PC-3 (cell line): ENCODE measurements at regions not wholly inside any gene's neighbourhood (a gene's known extent, or its start where the extent isn't known, plus 50 kb on each side); places are given as distances from the start of the nearest gene placed in this dataset.

Experiments
- ATAC-seq: fragments of 200-7000 bp; cut with Tn5 transposase; 2 replicates; pipeline ENCODE4 v1.9.1; 2020; ENCODE audit warnings: mild to moderate bottlenecking, moderate library complexity
- BruUV-seq: library from RNA; stranded (reverse); fragments of 400-500 nt; replicated peaks from 2 replicates; lab custom pipeline; 2021; lab: Mats Ljungman, UMichigan
- CTCF ChIA-PET: fragments of 300-600 bp; sonication (Branson Sonifier 250); formaldehyde crosslinking; loops from one replicate; lab custom pipeline; 2022; ENCODE audit warnings: antibody characterized with exemption; lab: Charles Lee
- POLR2A ChIA-PET: fragments of 300-600 bp; sonication (Branson Sonifier 250); formaldehyde crosslinking; loops from one replicate; lab custom pipeline; 2022; ENCODE audit warnings: antibody characterized with exemption; ENCODE audit not compliant: unreplicated experiment; lab: Charles Lee
- DNase-seq: peaks from one replicate; pipeline ENCODE4 v3.0.0-alpha.2; 2015
- H2AFZ ChIP-seq: fragments of 300-600 bp; sonication (generic); 2 replicates; pipeline ENCODE4 v1.6.0; 2016; ENCODE audit warnings: antibody characterized with exemption, low read length
- H3F3A ChIP-seq: fragments of 300-600 bp; sonication (generic); one replicate; pipeline ENCODE4 v1.6.0; 2017; ENCODE audit warnings: antibody characterized with exemption, low read length, control low read depth, mild to moderate bottlenecking; ENCODE audit not compliant: unreplicated experiment
- H3K27ac ChIP-seq: fragments of 300-600 bp; sonication (generic); 2 replicates; pipeline ENCODE4 v1.5.1; 2016; ENCODE audit warnings: mild to moderate bottlenecking, low read length
- H3K27me3 ChIP-seq: fragments of 300-600 bp; sonication (generic); 2 replicates; pipeline ENCODE4 v1.6.1; 2016; ENCODE audit warnings: low read length, mixed read lengths
- H3K36me3 ChIP-seq: fragments of 300-600 bp; sonication (generic); 2 replicates; pipeline ENCODE4 v1.6.1; 2016; ENCODE audit warnings: low read depth, mixed run types, low read length, mixed read lengths
- H3K4me1 ChIP-seq: fragments of 300-600 bp; sonication (generic); 2 replicates; pipeline ENCODE4 v1.5.1; 2016; ENCODE audit warnings: low read length; ENCODE audit not compliant: insufficient read depth
- H3K4me2 ChIP-seq: fragments of 300-600 bp; sonication (generic); 2 replicates; pipeline ENCODE4 v1.6.0; 2016; ENCODE audit warnings: low read length
- H3K4me3 ChIP-seq: fragments of 300-600 bp; sonication (generic); 2 replicates; pipeline ENCODE4 v1.5.1; 2016; ENCODE audit warnings: mild to moderate bottlenecking, low read length, mixed read lengths
- H3K79me2 ChIP-seq: fragments of 300-600 bp; sonication (generic); 2 replicates; pipeline ENCODE4 v1.6.1; 2017; ENCODE audit warnings: low read length, mixed read lengths
- H3K9ac ChIP-seq: fragments of 300-600 bp; sonication (generic); 2 replicates; pipeline ENCODE4 v1.6.0; 2016; ENCODE audit warnings: mild to moderate bottlenecking, low read length
- H3K9me2 ChIP-seq: fragments of 300-600 bp; sonication (generic); replicated peaks from 2 replicates; pipeline ENCODE4 v1.6.1; 2016; ENCODE audit warnings: mixed run types, low read length, mixed read lengths
- H3K9me3 ChIP-seq: fragments of 300-600 bp; sonication (generic); 2 replicates; pipeline ENCODE4 v1.6.1; 2016; ENCODE audit warnings: low read length, mixed read lengths
- H4K20me1 ChIP-seq: fragments of 300-600 bp; sonication (generic); 2 replicates; pipeline ENCODE4 v1.6.1; 2016; ENCODE audit warnings: low read length, mixed read lengths
- EZH2 ChIP-seq: fragments of 300-600 bp; sonication (generic); IDR thresholded peaks from one replicate; pipeline ENCODE4 v1.6.1; 2017; ENCODE audit warnings: antibody characterized with exemption, mild to moderate bottlenecking, low read length; ENCODE audit not compliant: unreplicated experiment
- EZH2phosphoT487 ChIP-seq: fragments of 300-600 bp; sonication (generic); IDR thresholded peaks from 2 replicates; pipeline ENCODE4 v1.6.1; 2018; ENCODE audit warnings: mild to moderate bottlenecking, antibody characterized with exemption, low read length, borderline replicate concordance
- intact Hi-C: fragments of 100-400 bp; cut with micrococcal nuclease; formaldehyde crosslinking; loops from 2 replicates; pipeline ENCODE4 v1.9.0; 2023
- TF ChIP-seq, protein P1 (sequence below): fragments of 300-600 bp; sonication (generic); conservative IDR thresholded peaks from 2 replicates; pipeline ENCODE4 v1.5.1; 2017; ENCODE audit warnings: antibody characterized with exemption, low read depth, mild to moderate bottlenecking, low read length

DNA sequence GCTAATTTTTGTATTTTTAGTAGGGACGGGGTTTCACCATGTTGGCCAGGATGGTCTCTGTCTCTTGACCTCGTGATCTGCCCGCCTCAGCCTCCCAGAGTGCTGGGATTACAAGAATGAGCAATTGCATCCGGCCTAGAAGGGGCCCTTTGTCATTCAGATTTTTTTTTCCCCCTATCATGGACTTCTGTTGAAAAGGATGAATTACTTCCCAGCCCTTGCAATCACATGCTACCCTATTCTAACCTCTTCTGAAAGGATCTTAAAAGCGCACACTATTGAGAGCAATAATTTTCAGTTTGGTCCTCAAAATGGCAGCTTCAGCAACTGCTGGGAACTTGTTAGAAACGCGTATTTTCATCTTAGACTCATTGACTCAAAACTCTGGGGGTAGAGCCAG, 575.6 kb upstream of the KIRREL3 start:
- ChIA-PET POLR2A (no interaction called here), CTCF (no interaction called here)
- H3K4me2 ChIP-seq: no peak overlapping the region
- peaks cover 53% of the 10 kb centered on the region for H3K27me3 ChIP-seq
- H2AFZ ChIP-seq: no peak overlapping the region
- intact Hi-C loops: no loop called here
- TF ChIP-seq EZH2phosphoT487: no peak
- TF ChIP-seq, protein P1, sequence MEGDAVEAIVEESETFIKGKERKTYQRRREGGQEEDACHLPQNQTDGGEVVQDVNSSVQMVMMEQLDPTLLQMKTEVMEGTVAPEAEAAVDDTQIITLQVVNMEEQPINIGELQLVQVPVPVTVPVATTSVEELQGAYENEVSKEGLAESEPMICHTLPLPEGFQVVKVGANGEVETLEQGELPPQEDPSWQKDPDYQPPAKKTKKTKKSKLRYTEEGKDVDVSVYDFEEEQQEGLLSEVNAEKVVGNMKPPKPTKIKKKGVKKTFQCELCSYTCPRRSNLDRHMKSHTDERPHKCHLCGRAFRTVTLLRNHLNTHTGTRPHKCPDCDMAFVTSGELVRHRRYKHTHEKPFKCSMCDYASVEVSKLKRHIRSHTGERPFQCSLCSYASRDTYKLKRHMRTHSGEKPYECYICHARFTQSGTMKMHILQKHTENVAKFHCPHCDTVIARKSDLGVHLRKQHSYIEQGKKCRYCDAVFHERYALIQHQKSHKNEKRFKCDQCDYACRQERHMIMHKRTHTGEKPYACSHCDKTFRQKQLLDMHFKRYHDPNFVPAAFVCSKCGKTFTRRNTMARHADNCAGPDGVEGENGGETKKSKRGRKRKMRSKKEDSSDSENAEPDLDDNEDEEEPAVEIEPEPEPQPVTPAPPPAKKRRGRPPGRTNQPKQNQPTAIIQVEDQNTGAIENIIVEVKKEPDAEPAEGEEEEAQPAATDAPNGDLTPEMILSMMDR: no peak
- no peak overlapping the region for H3K27ac ChIP-seq
- no peaks in the 10 kb centered on the region for H4K20me1 ChIP-seq
- H3K9me2 ChIP-seq: no peaks in the 10 kb centered on the region
- no peaks in the 10 kb centered on the region for H3K79me2 ChIP-seq
- no peaks in the 10 kb centered on the region for H3K36me3 ChIP-seq
- H3K9me3 ChIP-seq: 0 out of 2 replicates have a peak, but pooled peaks cover 6% of the 10 kb centered on the region
- ATAC-seq (no peak), DNase-seq (no peak)
- no peak overlapping the region for H3K9ac ChIP-seq
- H3F3A ChIP-seq: no peaks in the 10 kb centered on the region
- no TSS peak for BruUV-seq
- H3K4me3 ChIP-seq: no peak overlapping the region
- no peaks in the 10 kb centered on the region for H3K4me1 ChIP-seq

DNA sequence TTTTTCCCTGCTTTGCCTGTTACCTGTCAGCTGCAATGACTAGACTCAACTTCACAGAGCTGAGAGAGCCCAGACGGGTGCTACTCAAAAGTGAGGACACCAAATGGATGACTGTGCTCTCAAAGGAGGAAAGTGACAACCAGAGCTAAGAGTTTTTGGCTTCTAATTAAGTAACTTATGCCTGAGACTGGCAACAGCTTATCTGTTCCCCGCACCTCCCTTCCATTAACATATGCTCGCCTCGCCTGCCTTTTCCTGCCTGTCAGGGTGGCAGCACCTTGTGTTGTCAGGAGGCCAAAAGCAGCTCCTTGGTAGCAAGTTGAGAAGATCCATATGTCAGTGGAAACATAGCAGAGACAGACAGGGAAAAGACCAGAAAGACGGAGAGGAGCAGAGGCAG, 573.9 kb upstream of the KIRREL3 start:
- no peaks in the 10 kb centered on the region for H3K4me1 ChIP-seq
- no peaks in the 10 kb centered on the region for H3F3A ChIP-seq
- TF ChIP-seq, protein P1: no peak
- no peak for TF ChIP-seq EZH2
- TF ChIP-seq EZH2phosphoT487: no peak
- H3K27me3 ChIP-seq: peaks cover 53% of the 10 kb centered on the region
- ATAC-seq (no peak), DNase-seq (no peak)
- intact Hi-C loops: no loop called here
- CTCF ChIA-PET: no interaction called here
- H3K4me3 ChIP-seq: no peak overlapping the region
- H2AFZ ChIP-seq: no peak overlapping the region
- no peaks in the 10 kb centered on the region for H3K79me2 ChIP-seq
- 0 out of 2 replicates have a peak, but pooled peaks cover 6% of the 10 kb centered on the region for H3K9me3 ChIP-seq
- POLR2A ChIA-PET: no interaction called here
- BruUV-seq: no TSS peak
- H3K9me2 ChIP-seq: no peaks in the 10 kb centered on the region
- no peak overlapping the region for H3K4me2 ChIP-seq
- H3K36me3 ChIP-seq: no peaks in the 10 kb centered on the region
- H4K20me1 ChIP-seq: no peaks in the 10 kb centered on the region
- no peak overlapping the region for H3K27ac ChIP-seq
- no peak overlapping the region for H3K9ac ChIP-seq

DNA sequence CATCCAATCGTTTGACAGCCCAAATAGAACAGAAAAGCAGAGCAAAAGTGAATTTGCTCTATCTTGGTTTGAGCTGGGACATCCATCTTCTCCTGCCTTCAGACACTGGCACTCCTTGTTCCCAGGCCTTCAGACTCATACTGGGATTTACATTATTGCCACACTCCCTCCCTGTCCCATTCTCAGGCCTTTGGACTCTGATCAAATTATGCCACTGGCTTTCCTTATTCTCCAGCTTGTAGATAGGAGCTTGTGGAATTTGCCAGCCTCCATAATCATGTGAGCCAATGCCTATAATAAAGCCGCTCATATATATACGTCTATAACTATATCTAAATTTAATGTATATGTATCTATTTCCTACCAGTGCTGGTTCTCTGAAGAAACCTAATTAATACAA, 568.3 kb upstream of the KIRREL3 start:
- ATAC-seq (no peak), DNase-seq (no peak)
- Histone ChIP-seq H3K36me3 (no peaks in the 10 kb centered on the region), H3K79me2 (no peaks in the 10 kb centered on the region), H2AFZ (no peak overlapping the region), H3K9me3 (0 out of 2 replicates have a peak, but pooled peaks cover 6% of the 10 kb centered on the region), H3F3A (no peaks in the 10 kb centered on the region), H3K9ac (no peak overlapping the region), H3K9me2 (no peaks in the 10 kb centered on the region), H3K4me2 (no peak overlapping the region), H4K20me1 (no peaks in the 10 kb centered on the region), H3K27ac (no peak overlapping the region), H3K27me3 (peaks cover 10% of the 10 kb centered on the region; the same call in 1 of the 2 replicates), H3K4me1 (no peaks in the 10 kb centered on the region), H3K4me3 (no peak overlapping the region)
- ChIA-PET CTCF (no interaction called here), POLR2A (no interaction called here)
- TF ChIP-seq, protein P1: no peak
- no peak for TF ChIP-seq EZH2
- TF ChIP-seq EZH2phosphoT487: no peak
- BruUV-seq: no TSS peak
- intact Hi-C loops: no loop called here
